ENCODE measurements at regions not wholly inside any gene's neighbourhood (a gene's known extent, or its start where the extent isn't known, plus 50 kb on each side); places are given as distances from the start of the nearest gene placed in this dataset.

- H3K27me3 ChIP-seq (ENCODE audit: control insufficient read depth, insufficient read depth, low read length): peaks cover 3% of the 10 kb centered on the region
- TF ChIP-seq CTCF (IDR thresholded peaks at IDR 0.05) (no peak), SIN3A (IDR thresholded peaks at IDR 0.05; ENCODE audit: borderline replicate concordance, insufficient read depth, low read depth, low read length) (no peak), POLR2AphosphoS5 (IDR thresholded peaks at IDR 0.05; ENCODE audit: low read depth, low read length) (no peak), REST (IDR thresholded peaks at IDR 0.05; ENCODE audit: insufficient read depth in 1 of 2, low read depth in 2 of 2, low read length in 1 of 2) (no peak), TCF7L2 (IDR thresholded peaks at IDR 0.05; ENCODE audit: low read depth, low read length) (no peak)
- H3K9me3 ChIP-seq (ENCODE audit: control insufficient read depth, insufficient read depth, low read depth, low read length): no peaks in the 10 kb centered on the region
- ChIA-PET POLR2A (no interaction called here), CTCF (no interaction called here)
- ATAC-seq (no peak), DNase-seq (ENCODE audit: low read depth, low spot score) (no peak)
- intact Hi-C loops (cut with micrococcal nuclease; ENCODE audit: unreplicated experiment) (no loop called here), in situ Hi-C loops (cut with HindIII; ENCODE audit: low pct_unique_long_range_greater_than_20kb, low sequenced_read_pairs) (no loop called here)
- BruUV-seq (replicated peaks): no TSS peak
- H3K4me3 ChIP-seq (ENCODE audit: low read depth in 2 of 2, low read length in 2 of 2): no peak overlapping the region
- no peaks in the 10 kb centered on the region for H3K4me1 ChIP-seq (ENCODE audit: control insufficient read depth, insufficient read depth, low read length)
- no peak overlapping the region for H3K27ac ChIP-seq (ENCODE audit: low read length)
- no peaks in the 10 kb centered on the region for H3K36me3 ChIP-seq (ENCODE audit: control insufficient read depth, insufficient read depth, low read length)
These were observed 342.7 kb downstream of the CXCL12 start for GRCh38 chr10:44042075-44042770.

GRCh38 chr10:44039599-44039998 is 345.3 kb downstream of the CXCL12 start:
- H3K4me1 ChIP-seq (ENCODE audit: control insufficient read depth, insufficient read depth, low read length): no peaks in the 10 kb centered on the region
- no peaks in the 10 kb centered on the region for H3K9me3 ChIP-seq (ENCODE audit: control insufficient read depth, insufficient read depth, low read depth, low read length)
- no peaks in the 10 kb centered on the region; the same call in 1 of the 2 replicates for H3K27me3 ChIP-seq (ENCODE audit: control insufficient read depth, insufficient read depth, low read length)
- ChIA-PET POLR2A (interaction anchor here (0.6 kb wide), 1 partner anchor 38 kb away, joined by 3 read pairs; no protein-coding TSS in a partner anchor), CTCF (no interaction called here)
- in situ Hi-C loops (cut with HindIII; ENCODE audit: low pct_unique_long_range_greater_than_20kb, low sequenced_read_pairs): no loop called here
- no peak for TF ChIP-seq REST (IDR thresholded peaks at IDR 0.05; ENCODE audit: insufficient read depth in 1 of 2, low read depth in 2 of 2, low read length in 1 of 2)
- no peak for TF ChIP-seq TCF7L2 (IDR thresholded peaks at IDR 0.05; ENCODE audit: low read depth, low read length)
- no peak for TF ChIP-seq CTCF (IDR thresholded peaks at IDR 0.05)
- TF ChIP-seq POLR2AphosphoS5 (IDR thresholded peaks at IDR 0.05; ENCODE audit: low read depth, low read length): no peak
- TF ChIP-seq SIN3A (IDR thresholded peaks at IDR 0.05; ENCODE audit: borderline replicate concordance, insufficient read depth, low read depth, low read length): no peak
- no peak overlapping the region for H3K27ac ChIP-seq (ENCODE audit: low read length)
- intact Hi-C loops (cut with micrococcal nuclease; ENCODE audit: unreplicated experiment): no loop called here
- no peak for DNase-seq (ENCODE audit: low read depth, low spot score)
- H3K4me3 ChIP-seq (ENCODE audit: low read depth in 2 of 2, low read length in 2 of 2): no peak overlapping the region
- BruUV-seq (replicated peaks): no TSS peak
- no peaks in the 10 kb centered on the region for H3K36me3 ChIP-seq (ENCODE audit: control insufficient read depth, insufficient read depth, low read length)
- no peak for ATAC-seq
